CD8-positive, alpha-beta memory T cell (primary cell): ENCODE measurements at regions not wholly inside any gene's neighbourhood (a gene's known extent, or its start where the extent isn't known, plus 50 kb on each side); places are given as distances from the start of the nearest gene placed in this dataset.

ENCODE experiments used
- CTCF ChIA-PET: fragments of 350-600 bp; sonication (Branson Sonifier 250); formaldehyde crosslinking; loops from one replicate; lab custom pipeline; 2021; ENCODE audit warnings: antibody characterized with exemption; lab: Charles Lee
- POLR2A ChIA-PET: fragments of 350-600 bp; sonication (Branson Sonifier 250); formaldehyde crosslinking; loops from one replicate; lab custom pipeline; 2021; ENCODE audit warnings: antibody characterized with exemption; lab: Charles Lee
- DNase-seq, 5 donors: peaks; one replicate each; pipeline versions ENCODE4 v3.0.0 to v3.0.0-alpha.2; 2020 to 2022; ENCODE audit warnings: mixed read lengths in 1 of 5
- H3K27ac ChIP-seq: one replicate; pipeline ENCODE4 v1.7.0; 2013; ENCODE audit warnings: low read depth, mild to moderate bottlenecking, low read length, moderate library complexity
- H3K27me3 ChIP-seq: 2 replicates; pipeline ENCODE4 v1.7.0; 2013; ENCODE audit warnings: low read length, mild to moderate bottlenecking; ENCODE audit not compliant: insufficient read depth, poor library complexity, severe bottlenecking
- H3K36me3 ChIP-seq: 2 replicates; pipeline ENCODE4 v1.7.0; 2013; ENCODE audit warnings: mild to moderate bottlenecking, low read length, moderate library complexity; ENCODE audit not compliant: insufficient read depth
- H3K4me1 ChIP-seq: 2 replicates; pipeline ENCODE4 v1.7.0; 2013; ENCODE audit warnings: mild to moderate bottlenecking, low read length, moderate library complexity; ENCODE audit not compliant: insufficient read depth
- H3K4me3 ChIP-seq: 2 replicates; pipeline ENCODE4 v1.7.0; 2013; ENCODE audit warnings: mild to moderate bottlenecking, low read length
- H3K9me3 ChIP-seq: 2 replicates; pipeline ENCODE4 v1.7.0; 2013; ENCODE audit warnings: mild to moderate bottlenecking, low read length
- H3K27ac Mint-ChIP-seq, 8 donors: one replicate each; pipeline ENCODE4 v1.8.0; 2020 to 2021; ENCODE audit warnings: mixed read lengths in 8 of 8, mild to moderate bottlenecking in 6 of 8, inconsistent platforms in 3 of 8, moderate library complexity in 3 of 8
- H3K27me3 Mint-ChIP-seq, 2 donors: one replicate each; pipeline ENCODE4 v1.8.0; 2020 to 2021; ENCODE audit warnings: mixed read lengths in 2 of 2, mild to moderate bottlenecking in 1 of 2, moderate library complexity in 1 of 2
- H3K36me3 Mint-ChIP-seq, 3 donors: one replicate each; pipeline ENCODE4 v1.8.0; 2020 to 2021; ENCODE audit warnings: mixed read lengths in 3 of 3, inconsistent platforms in 1 of 3, mild to moderate bottlenecking in 1 of 3
- H3K4me1 Mint-ChIP-seq, 3 donors: one replicate each; pipeline ENCODE4 v1.8.0; 2020 to 2021; ENCODE audit warnings: mixed read lengths in 3 of 3, inconsistent platforms in 1 of 3, mild to moderate bottlenecking in 1 of 3
- H3K4me3 Mint-ChIP-seq, 7 donors: one replicate each; pipeline ENCODE4 v1.8.0; 2020 to 2021; ENCODE audit warnings: mixed read lengths in 7 of 7, mild to moderate bottlenecking in 6 of 7, moderate library complexity in 4 of 7, inconsistent platforms in 2 of 7
- H3K9me3 Mint-ChIP-seq, 5 donors: one replicate each; pipeline ENCODE4 v1.8.0; 2020 to 2022; ENCODE audit warnings: mixed read lengths in 5 of 5, mild to moderate bottlenecking in 3 of 5, moderate library complexity in 2 of 5, inconsistent platforms in 1 of 5

DNA sequence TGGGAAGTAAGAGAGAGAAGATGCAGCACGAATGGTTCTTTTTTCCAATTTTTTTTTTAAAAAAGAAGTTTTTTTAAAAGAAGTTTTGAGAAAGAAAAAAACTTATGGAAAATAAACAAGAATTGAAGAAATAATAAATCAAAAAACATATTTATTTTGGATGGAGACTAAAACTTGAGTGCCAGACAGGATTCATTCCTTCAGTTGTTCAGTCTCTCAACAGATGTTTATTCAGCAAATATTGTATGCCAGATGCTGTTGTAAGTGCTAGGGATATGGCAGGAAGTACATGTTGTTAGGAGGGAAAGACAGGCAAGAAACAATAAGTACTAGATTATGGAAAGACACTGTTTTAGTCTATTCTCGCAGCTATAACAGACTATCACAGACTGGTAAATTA is 750.7 kb upstream of the PHF14 start:
- peaks cover 2 to 21% (median 15%) of the 10 kb centered on the region in 5 donors for H3K9me3 Mint-ChIP-seq
- Histone ChIP-seq H3K27me3 (no peaks in the 10 kb centered on the region), H3K36me3 (no peaks in the 10 kb centered on the region), H3K4me3 (no peak overlapping the region), H3K27ac (no peak overlapping the region), H3K9me3 (no peaks in the 10 kb centered on the region), H3K4me1 (no peaks in the 10 kb centered on the region)
- CTCF ChIA-PET: no interaction called here
- no peaks in the 10 kb centered on the region for H3K27me3 Mint-ChIP-seq
- POLR2A ChIA-PET: no interaction called here
- no peak overlapping the region for H3K27ac Mint-ChIP-seq
- no peaks in the 10 kb centered on the region for H3K4me1 Mint-ChIP-seq
- no peak overlapping the region for H3K4me3 Mint-ChIP-seq
- no peak for DNase-seq
- H3K36me3 Mint-ChIP-seq: no peaks in the 10 kb centered on the region

GRCh38 chr7:10225275-10225674 is 748.4 kb upstream of the PHF14 start:
- Histone ChIP-seq H3K9me3 (no peaks in the 10 kb centered on the region), H3K36me3 (no peaks in the 10 kb centered on the region), H3K27me3 (no peaks in the 10 kb centered on the region), H3K4me3 (no peak overlapping the region), H3K27ac (no peak overlapping the region), H3K4me1 (no peaks in the 10 kb centered on the region)
- Mint-ChIP-seq H3K9me3 (peaks cover 0 to 16% (median 7%) of the 10 kb centered on the region in 5 donors), H3K4me1 (no peaks in the 10 kb centered on the region), H3K36me3 (no peaks in the 10 kb centered on the region), H3K4me3 (no peak overlapping the region), H3K27ac (no peak overlapping the region), H3K27me3 (no peaks in the 10 kb centered on the region)
- ChIA-PET POLR2A (no interaction called here), CTCF (no interaction called here)
- no peak for DNase-seq

DNA sequence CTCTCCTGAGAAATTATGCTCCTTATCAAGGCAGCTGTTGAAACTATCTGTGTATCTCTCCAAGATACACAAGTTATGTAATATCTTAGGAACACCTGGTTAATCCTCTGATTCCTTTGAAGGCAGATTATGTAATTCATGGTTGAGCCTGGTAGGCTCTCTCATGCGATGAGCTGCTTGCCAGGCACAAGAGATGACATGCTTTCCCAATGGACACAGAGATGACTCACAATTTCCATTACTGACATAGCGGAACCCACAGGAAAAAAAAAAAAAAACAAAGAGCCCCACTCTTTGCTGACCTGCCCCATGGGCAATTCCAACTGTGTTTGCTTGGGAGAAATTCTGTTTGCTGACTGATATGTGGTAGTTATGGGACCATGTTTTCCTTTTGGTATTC is 736.4 kb upstream of the PHF14 start:
- ChIA-PET POLR2A (no interaction called here), CTCF (no interaction called here)
- no peaks in the 10 kb centered on the region for H3K27me3 Mint-ChIP-seq
- Histone ChIP-seq H3K4me1 (no peaks in the 10 kb centered on the region), H3K4me3 (no peak overlapping the region), H3K27ac (no peak overlapping the region), H3K27me3 (no peaks in the 10 kb centered on the region), H3K9me3 (no peaks in the 10 kb centered on the region), H3K36me3 (no peaks in the 10 kb centered on the region)
- peaks cover 2 to 37% (median 3%) of the 10 kb centered on the region in 5 donors for H3K9me3 Mint-ChIP-seq
- no peaks in the 10 kb centered on the region for H3K4me1 Mint-ChIP-seq
- H3K4me3 Mint-ChIP-seq: no peak overlapping the region
- DNase-seq: no peak
- H3K36me3 Mint-ChIP-seq: no peaks in the 10 kb centered on the region
- no peak overlapping the region for H3K27ac Mint-ChIP-seq

DNA sequence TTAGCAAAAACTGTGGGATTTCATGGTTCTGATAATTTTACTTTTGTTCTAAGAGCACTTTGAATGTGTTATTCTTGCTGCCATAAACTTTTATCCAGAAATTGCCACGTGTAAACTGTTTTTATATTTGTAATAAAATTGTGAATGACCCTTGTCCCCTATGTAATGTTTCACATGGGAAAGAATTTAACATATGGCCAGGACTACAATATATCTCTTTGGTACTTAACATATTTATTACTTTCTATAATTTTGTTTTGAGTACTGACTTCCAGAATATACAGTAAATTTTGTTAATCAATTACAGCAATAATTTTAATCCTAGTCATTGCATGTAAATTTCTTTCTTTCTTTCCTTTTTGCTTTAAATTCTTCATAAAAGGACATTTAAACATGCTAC is 735.0 kb upstream of the PHF14 start:
- POLR2A ChIA-PET: no interaction called here
- Histone ChIP-seq H3K9me3 (no peaks in the 10 kb centered on the region), H3K27ac (no peak overlapping the region), H3K4me3 (no peak overlapping the region), H3K36me3 (no peaks in the 10 kb centered on the region), H3K27me3 (no peaks in the 10 kb centered on the region), H3K4me1 (no peaks in the 10 kb centered on the region)
- Mint-ChIP-seq H3K4me3 (no peak overlapping the region), H3K4me1 (no peaks in the 10 kb centered on the region), H3K27ac (no peak overlapping the region), H3K36me3 (no peaks in the 10 kb centered on the region), H3K27me3 (no peaks in the 10 kb centered on the region), H3K9me3 (peaks cover 2 to 37% (median 6%) of the 10 kb centered on the region in 5 donors)
- CTCF ChIA-PET: no interaction called here
- no peak for DNase-seq

GRCh38 chr7:10239695-10240345 is 733.9 kb upstream of the PHF14 start:
- no peak overlapping the region for H3K27ac ChIP-seq
- no peak overlapping the region for H3K4me3 ChIP-seq
- H3K27me3 Mint-ChIP-seq: no peaks in the 10 kb centered on the region
- H3K4me3 Mint-ChIP-seq: no peak overlapping the region
- H3K4me1 ChIP-seq: no peaks in the 10 kb centered on the region
- H3K27ac Mint-ChIP-seq: no peak overlapping the region
- no peaks in the 10 kb centered on the region for H3K36me3 Mint-ChIP-seq
- no peaks in the 10 kb centered on the region for H3K9me3 ChIP-seq
- H3K36me3 ChIP-seq: no peaks in the 10 kb centered on the region
- DNase-seq: no peak
- no peaks in the 10 kb centered on the region for H3K4me1 Mint-ChIP-seq
- H3K9me3 Mint-ChIP-seq: peaks cover 2 to 49% (median 6%) of the 10 kb centered on the region in 5 donors
- ChIA-PET CTCF (no interaction called here), POLR2A (no interaction called here)
- no peaks in the 10 kb centered on the region for H3K27me3 ChIP-seq

GRCh38 chr7:10245406-10245805 is 728.3 kb upstream of the PHF14 start:
- no peaks in the 10 kb centered on the region for H3K4me1 ChIP-seq
- no peaks in the 10 kb centered on the region for H3K27me3 ChIP-seq
- H3K4me3 ChIP-seq: no peak overlapping the region
- POLR2A ChIA-PET: no interaction called here
- Mint-ChIP-seq H3K9me3 (peaks cover 2 to 22% (median 11%) of the 10 kb centered on the region in 5 donors), H3K4me1 (no peaks in the 10 kb centered on the region), H3K27ac (no peak overlapping the region), H3K4me3 (no peak overlapping the region), H3K36me3 (no peaks in the 10 kb centered on the region), H3K27me3 (peaks cover 0 to 3% of the 10 kb centered on the region in 2 donors)
- no peak overlapping the region for H3K27ac ChIP-seq
- no peaks in the 10 kb centered on the region for H3K36me3 ChIP-seq
- DNase-seq: no peak
- CTCF ChIA-PET: no interaction called here
- H3K9me3 ChIP-seq: no peaks in the 10 kb centered on the region

DNA sequence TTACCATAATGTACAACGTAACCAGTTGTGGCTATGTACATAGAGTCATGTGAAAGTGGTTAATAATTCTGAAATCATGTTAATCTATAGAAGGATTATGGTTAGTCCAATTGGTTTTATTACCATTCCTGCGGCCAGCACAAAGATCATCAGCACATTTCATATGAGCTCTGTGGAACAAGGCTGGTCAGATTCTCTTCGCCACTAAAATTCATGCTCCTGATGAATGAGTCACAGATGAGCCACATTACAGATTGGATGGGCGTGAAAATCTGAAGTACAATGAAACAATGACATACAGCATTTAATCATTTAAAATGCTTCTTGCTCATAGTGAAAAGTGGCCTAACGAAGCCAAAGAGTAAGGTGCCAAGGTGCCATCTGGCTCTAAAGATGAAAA is 716.2 kb upstream of the PHF14 start:
- H3K4me3 Mint-ChIP-seq: no peak overlapping the region
- no peak for DNase-seq

GRCh38 chr7:10266976-10267375 is 706.7 kb upstream of the PHF14 start:
- peaks cover 2 to 11% (median 5%) of the 10 kb centered on the region in 5 donors for H3K9me3 Mint-ChIP-seq
- H3K27me3 Mint-ChIP-seq: no peaks in the 10 kb centered on the region
- no peaks in the 10 kb centered on the region for H3K4me1 Mint-ChIP-seq
- no peaks in the 10 kb centered on the region for H3K36me3 Mint-ChIP-seq
- H3K4me3 Mint-ChIP-seq: no peak overlapping the region
- no peaks in the 10 kb centered on the region for H3K4me1 ChIP-seq
- H3K4me3 ChIP-seq: no peak overlapping the region
- H3K9me3 ChIP-seq: no peaks in the 10 kb centered on the region
- POLR2A ChIA-PET: no interaction called here
- no peak overlapping the region for H3K27ac ChIP-seq
- H3K27me3 ChIP-seq: no peaks in the 10 kb centered on the region
- CTCF ChIA-PET: no interaction called here
- no peak overlapping the region for H3K27ac Mint-ChIP-seq
- no peaks in the 10 kb centered on the region for H3K36me3 ChIP-seq
- no peak for DNase-seq

More for the DNA sequence above, 716.2 kb upstream of the PHF14 start:
- peaks cover 0 to 22% (median 7%) of the 10 kb centered on the region in 5 donors for H3K9me3 Mint-ChIP-seq
- Histone ChIP-seq H3K4me3 (no peak overlapping the region), H3K9me3 (no peaks in the 10 kb centered on the region), H3K27ac (no peak overlapping the region), H3K27me3 (no peaks in the 10 kb centered on the region), H3K4me1 (no peaks in the 10 kb centered on the region), H3K36me3 (no peaks in the 10 kb centered on the region)
- H3K27ac Mint-ChIP-seq: no peak overlapping the region
- H3K27me3 Mint-ChIP-seq: no peaks in the 10 kb centered on the region
- peaks cover 0 to 2% (median 0%) of the 10 kb centered on the region in 3 donors for H3K36me3 Mint-ChIP-seq
- no peaks in the 10 kb centered on the region for H3K4me1 Mint-ChIP-seq
- ChIA-PET POLR2A (no interaction called here), CTCF (no interaction called here)
